ENCODE measurements at regions not wholly inside any gene's neighbourhood (a gene's known extent, or its start where the extent isn't known, plus 50 kb on each side); places are given as distances from the start of the nearest gene placed in this dataset.

DNA sequence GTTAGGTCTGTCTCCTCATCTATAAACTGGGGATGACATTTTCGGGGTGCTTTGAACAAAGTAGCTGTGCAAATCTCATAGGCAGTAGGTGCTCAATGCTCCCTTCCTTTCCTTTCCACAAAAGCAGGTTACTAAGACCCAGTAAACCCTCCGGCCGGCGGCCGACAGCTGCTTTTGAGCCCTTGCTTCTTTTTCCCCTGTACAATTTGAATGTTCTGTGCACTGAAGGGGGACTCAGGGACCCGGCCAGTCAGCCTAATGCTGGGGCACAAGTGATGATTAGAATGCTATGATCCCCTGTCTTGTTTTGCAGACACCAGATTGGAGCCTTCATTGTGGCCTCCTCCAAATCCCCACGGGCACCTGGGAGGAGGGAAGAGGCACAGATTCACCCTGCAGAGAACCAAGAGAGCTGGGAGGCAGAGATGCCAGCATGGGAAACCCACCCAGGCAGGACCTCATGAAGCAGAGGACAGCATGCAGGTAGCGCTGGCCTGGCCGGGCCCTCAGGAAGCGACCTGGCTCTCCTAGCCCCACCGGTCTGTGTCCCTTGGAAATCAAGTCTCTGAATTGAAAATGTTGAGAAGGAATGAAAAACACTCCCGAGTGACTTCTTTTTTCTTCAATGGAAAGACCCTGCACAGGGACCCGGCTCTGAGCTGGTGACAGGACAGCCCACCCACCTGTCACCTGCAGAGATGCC is 128.6 kb upstream of the HDAC4 start:
- no peak overlapping the region for H3K9ac ChIP-seq (ENCODE audit: low read length)
- no peak overlapping the region for H3K27ac ChIP-seq (ENCODE audit: low read depth, low read length)
- H3K4me3 ChIP-seq (ENCODE audit: low read length) = no peak overlapping the region
- H3K4me1 ChIP-seq (ENCODE audit: control insufficient read depth, insufficient read depth, low read length) = no peaks in the 10 kb centered on the region
- H3K36me3 ChIP-seq (ENCODE audit: control insufficient read depth, insufficient read depth, low read length) = no peaks in the 10 kb centered on the region
- no peaks in the 10 kb centered on the region for H3K27me3 ChIP-seq (ENCODE audit: control insufficient read depth, insufficient read depth, low read length)

DNA sequence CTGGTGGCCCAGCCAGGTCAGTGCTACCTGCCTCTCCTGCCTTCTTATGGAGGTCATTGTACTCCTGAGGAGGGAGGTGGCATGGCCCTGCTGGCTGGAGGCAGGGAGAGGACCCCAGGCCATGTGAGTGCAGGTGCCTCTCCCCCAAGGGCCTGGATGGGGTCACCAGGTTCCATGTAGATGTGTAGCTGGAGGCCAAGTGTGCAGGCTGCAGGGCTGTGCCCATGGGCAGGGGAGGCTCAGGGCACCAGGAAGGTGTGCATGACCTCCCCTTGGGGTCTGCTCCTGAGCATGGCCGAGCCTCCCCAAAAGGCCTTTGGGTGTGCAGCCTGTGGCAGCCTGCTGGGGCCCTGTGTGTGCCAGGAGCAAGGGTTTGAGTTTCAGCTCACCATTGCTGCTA is 128.1 kb upstream of the HDAC4 start:
- no peak overlapping the region for H3K9ac ChIP-seq (ENCODE audit: low read length)
- no peaks in the 10 kb centered on the region for H3K4me1 ChIP-seq (ENCODE audit: control insufficient read depth, insufficient read depth, low read length)
- no peak overlapping the region for H3K27ac ChIP-seq (ENCODE audit: low read depth, low read length)
- no peak overlapping the region for H3K4me3 ChIP-seq (ENCODE audit: low read length)
- no peaks in the 10 kb centered on the region for H3K27me3 ChIP-seq (ENCODE audit: control insufficient read depth, insufficient read depth, low read length)
- no peaks in the 10 kb centered on the region for H3K36me3 ChIP-seq (ENCODE audit: control insufficient read depth, insufficient read depth, low read length)

DNA sequence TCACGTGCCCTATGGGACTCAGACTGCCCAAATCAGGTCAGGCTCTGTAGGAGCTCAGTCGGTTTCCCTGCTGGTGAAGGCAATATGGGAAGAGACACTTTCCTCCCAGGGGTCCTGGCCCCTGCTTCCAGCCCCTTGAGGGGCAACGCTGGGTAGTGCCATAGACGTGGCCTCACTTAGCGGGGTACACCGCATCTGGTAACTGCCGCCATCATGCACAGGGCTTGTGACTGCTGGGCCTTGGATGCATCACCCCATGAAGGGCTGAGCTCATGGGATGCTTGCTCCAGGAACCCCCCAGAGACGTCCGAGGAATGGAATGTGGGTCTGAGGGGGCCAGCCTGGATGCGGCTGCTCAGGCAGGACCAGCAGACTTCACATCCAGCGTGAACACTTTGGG is 127.3 kb upstream of the HDAC4 start:
- H3K4me3 ChIP-seq (ENCODE audit: low read length) = no peak overlapping the region
- no peaks in the 10 kb centered on the region for H3K27me3 ChIP-seq (ENCODE audit: control insufficient read depth, insufficient read depth, low read length)
- no peaks in the 10 kb centered on the region for H3K36me3 ChIP-seq (ENCODE audit: control insufficient read depth, insufficient read depth, low read length)
- no peaks in the 10 kb centered on the region for H3K4me1 ChIP-seq (ENCODE audit: control insufficient read depth, insufficient read depth, low read length)
- no peak overlapping the region for H3K9ac ChIP-seq (ENCODE audit: low read length)
- H3K27ac ChIP-seq (ENCODE audit: low read depth, low read length) = no peak overlapping the region

DNA sequence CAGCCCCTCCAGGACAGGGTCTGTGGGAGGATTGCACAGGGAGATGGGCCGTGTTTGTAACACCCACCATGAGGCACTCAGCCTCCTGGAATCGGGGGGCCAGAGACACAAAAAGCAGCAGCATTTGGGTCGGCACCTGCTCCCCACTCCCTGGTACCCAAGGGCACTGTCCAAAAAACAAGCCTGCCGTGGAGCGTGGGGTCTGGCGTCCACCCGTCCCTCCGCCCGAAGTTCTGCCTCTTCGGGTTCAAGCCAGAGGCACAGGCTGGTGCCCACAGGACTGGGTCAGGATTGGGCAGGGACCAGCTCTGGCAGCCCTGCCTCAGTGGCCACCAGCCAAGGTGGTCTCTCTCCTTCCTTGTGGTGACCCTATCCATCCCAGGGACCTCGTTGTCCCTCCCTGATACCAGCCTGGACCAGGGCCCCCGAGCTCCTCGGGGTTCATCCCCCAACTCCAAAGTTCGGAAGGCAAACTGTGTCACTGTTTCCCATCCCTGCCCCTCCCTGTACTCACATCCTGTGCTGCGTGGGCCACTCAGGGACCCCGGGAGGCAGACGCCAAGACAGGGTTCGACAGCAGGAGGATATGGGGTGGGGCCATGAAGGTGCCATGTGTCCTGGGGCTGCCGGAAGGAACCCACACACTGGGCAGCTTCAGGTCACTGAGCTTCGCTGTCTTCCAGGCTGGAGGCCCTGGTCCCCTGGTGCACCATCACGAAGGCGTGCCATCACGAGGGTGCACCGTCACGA is 126.0 kb upstream of the HDAC4 start:
- H3K27me3 ChIP-seq (ENCODE audit: control insufficient read depth, insufficient read depth, low read length) = no peaks in the 10 kb centered on the region
- H3K9ac ChIP-seq (ENCODE audit: low read length) = no peak overlapping the region
- H3K4me1 ChIP-seq (ENCODE audit: control insufficient read depth, insufficient read depth, low read length) = no peaks in the 10 kb centered on the region
- H3K36me3 ChIP-seq (ENCODE audit: control insufficient read depth, insufficient read depth, low read length) = no peaks in the 10 kb centered on the region
- no peak overlapping the region for H3K4me3 ChIP-seq (ENCODE audit: low read length)
- H3K27ac ChIP-seq (ENCODE audit: low read depth, low read length) = no peak overlapping the region

DNA sequence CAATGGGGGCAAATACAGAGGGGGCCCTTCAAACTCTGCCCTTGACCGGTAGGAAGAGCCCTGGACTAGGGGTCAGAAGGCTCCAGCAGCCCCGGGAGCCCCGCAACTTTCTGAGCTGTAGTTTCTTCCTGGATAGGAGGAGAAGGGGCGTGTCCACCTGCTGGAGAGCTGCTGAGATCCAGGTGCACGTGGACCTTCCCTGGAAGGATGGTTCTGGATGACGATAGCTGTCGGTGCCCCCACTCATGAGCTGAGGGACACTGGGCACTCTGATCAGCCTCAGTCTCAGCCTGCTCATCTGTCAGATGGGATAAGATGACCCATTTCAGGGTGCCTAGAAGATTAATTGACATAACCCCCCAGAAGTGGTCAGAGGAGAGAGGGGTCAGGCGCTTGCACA is 125.2 kb upstream of the HDAC4 start:
- Histone ChIP-seq H3K27me3 (ENCODE audit: control insufficient read depth, insufficient read depth, low read length) (no peaks in the 10 kb centered on the region), H3K9ac (ENCODE audit: low read length) (no peak overlapping the region), H3K4me3 (ENCODE audit: low read length) (no peak overlapping the region)

DNA sequence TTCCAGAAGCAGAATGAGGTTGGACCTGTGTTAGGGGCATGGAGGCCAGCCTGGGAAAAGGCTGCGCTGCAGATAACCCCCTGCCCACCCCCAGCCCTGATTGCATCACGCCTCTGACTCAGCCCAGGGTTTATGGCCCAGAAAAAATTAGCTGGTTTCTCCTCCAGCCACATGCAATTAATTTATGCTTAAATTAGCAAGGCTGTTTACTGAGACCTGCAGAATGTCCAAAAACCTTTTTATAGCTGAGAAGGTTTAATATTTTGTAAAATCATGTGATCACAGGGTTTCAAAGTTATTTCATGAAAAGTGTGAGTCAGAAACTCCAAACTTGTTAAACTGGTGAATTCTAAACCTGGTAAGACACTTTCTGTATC is 123.1 kb upstream of the HDAC4 start:
- H3K9ac ChIP-seq (ENCODE audit: low read length) = no peak overlapping the region
- no peaks in the 10 kb centered on the region for H3K36me3 ChIP-seq (ENCODE audit: control insufficient read depth, insufficient read depth, low read length)
- no peaks in the 10 kb centered on the region for H3K27me3 ChIP-seq (ENCODE audit: control insufficient read depth, insufficient read depth, low read length)
- no peak overlapping the region for H3K4me3 ChIP-seq (ENCODE audit: low read length)
- H3K4me1 ChIP-seq (ENCODE audit: control insufficient read depth, insufficient read depth, low read length) = no peaks in the 10 kb centered on the region
- H3K27ac ChIP-seq (ENCODE audit: low read depth, low read length) = no peak overlapping the region

More for the DNA sequence above, 125.2 kb upstream of the HDAC4 start:
- Histone ChIP-seq H3K27ac (ENCODE audit: low read depth, low read length) (no peak overlapping the region), H3K36me3 (ENCODE audit: control insufficient read depth, insufficient read depth, low read length) (no peaks in the 10 kb centered on the region), H3K4me1 (ENCODE audit: control insufficient read depth, insufficient read depth, low read length) (no peaks in the 10 kb centered on the region)

DNA sequence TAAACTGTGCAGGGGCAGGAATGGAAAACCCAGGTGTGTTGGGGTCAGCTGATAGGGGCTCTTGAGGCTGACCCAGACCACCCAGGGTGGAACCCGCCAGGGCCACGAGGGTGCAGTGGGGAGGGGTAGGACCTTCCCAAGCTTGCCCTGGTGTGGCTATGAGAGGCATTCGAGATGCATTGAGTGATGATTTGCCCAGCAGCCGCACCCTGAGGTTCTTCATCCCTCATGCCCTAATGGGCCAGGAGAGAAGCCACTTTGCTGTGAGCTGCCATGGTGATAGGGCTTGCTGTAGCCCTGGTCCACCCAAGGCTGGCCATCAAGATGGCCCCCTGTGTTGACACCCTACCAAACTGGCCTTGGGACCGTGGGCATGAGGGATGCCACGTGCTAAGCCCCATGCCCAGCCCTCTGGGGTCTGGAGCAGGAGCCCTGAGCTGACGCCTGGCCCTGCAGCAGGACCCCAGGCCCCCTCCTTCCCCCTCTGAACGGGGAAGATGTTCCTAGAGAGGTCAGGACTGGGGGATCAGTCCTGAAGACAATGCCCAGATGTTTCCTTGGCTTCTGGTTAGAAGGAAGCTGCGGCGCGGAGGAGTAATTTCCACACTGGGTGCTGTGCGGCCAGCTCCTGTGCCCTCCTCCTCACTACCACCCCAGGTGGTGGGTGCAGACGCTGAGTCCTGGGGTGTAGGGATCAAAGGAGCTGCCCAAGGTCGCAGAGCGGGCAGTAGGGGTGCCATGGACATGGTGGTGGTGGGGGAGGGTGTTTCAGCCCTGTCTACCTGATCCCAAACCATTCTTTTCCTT is 122.5 kb upstream of the HDAC4 start:
- Histone ChIP-seq H3K4me3 (ENCODE audit: low read length) (no peak overlapping the region), H3K27me3 (ENCODE audit: control insufficient read depth, insufficient read depth, low read length) (no peaks in the 10 kb centered on the region), H3K36me3 (ENCODE audit: control insufficient read depth, insufficient read depth, low read length) (no peaks in the 10 kb centered on the region), H3K27ac (ENCODE audit: low read depth, low read length) (no peak overlapping the region), H3K4me1 (ENCODE audit: control insufficient read depth, insufficient read depth, low read length) (no peaks in the 10 kb centered on the region), H3K9ac (ENCODE audit: low read length) (no peak overlapping the region)

DNA sequence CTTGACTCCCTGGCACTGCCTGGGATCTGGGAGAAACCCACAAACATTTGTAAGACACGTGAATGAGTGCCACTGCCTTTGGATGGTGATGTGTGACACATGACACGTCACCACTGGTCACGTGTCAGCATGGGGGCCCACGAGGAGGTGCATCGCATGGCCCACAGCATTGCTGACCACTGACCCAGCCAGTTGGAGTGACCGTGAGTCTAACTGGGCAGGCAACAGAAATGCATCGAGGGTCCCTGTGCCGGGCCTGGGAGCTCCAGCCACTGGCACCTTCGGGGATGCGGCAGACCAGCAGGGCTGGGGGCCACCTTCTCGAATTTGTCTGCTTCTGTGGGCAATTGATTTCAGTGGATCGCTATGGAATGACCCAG is 121.9 kb upstream of the HDAC4 start:
- H3K4me3 ChIP-seq (ENCODE audit: low read length) = no peak overlapping the region
- no peak overlapping the region for H3K9ac ChIP-seq (ENCODE audit: low read length)
- H3K27ac ChIP-seq (ENCODE audit: low read depth, low read length) = no peak overlapping the region
- no peaks in the 10 kb centered on the region for H3K4me1 ChIP-seq (ENCODE audit: control insufficient read depth, insufficient read depth, low read length)
- no peaks in the 10 kb centered on the region for H3K36me3 ChIP-seq (ENCODE audit: control insufficient read depth, insufficient read depth, low read length)
- no peaks in the 10 kb centered on the region for H3K27me3 ChIP-seq (ENCODE audit: control insufficient read depth, insufficient read depth, low read length)

DNA sequence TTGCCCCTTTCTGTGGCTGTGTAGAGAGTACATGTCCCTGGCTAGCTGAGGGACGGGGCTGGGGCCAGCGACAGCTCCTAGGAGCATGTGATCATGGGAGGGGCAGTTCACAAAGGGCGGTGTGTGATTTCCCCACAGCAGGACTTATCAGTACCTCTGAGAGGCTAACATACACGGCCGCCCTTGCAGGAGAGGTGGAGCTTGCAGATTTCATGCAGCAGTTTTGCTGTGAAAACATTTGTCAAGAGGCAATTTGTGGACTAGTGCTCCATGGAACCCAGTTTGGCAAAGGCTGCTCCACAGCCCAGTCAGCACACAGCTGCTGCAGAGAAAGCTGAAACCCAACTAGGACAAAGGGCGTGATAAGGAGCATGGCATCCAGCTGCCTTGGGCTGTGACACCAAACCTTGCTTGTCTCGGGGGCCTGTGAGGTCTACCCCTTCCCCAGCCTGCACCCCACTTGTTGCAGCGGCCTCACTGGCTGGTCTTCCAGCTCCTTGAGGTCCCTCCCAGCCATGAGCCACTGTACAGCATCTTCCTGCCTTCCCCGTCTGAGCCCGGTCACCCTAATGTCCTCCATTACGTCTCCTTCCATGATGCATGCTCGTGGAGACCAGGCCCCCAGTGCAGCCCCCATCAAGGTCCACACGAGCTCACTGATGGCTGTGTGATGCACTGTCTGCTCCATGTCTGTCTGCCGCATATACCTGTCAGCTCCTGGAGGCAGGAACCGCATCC is 121.4 kb upstream of the HDAC4 start:
- Histone ChIP-seq H3K4me3 (ENCODE audit: low read length) (no peak overlapping the region), H3K27me3 (ENCODE audit: control insufficient read depth, insufficient read depth, low read length) (no peaks in the 10 kb centered on the region), H3K4me1 (ENCODE audit: control insufficient read depth, insufficient read depth, low read length) (no peaks in the 10 kb centered on the region), H3K27ac (ENCODE audit: low read depth, low read length) (no peak overlapping the region), H3K9ac (ENCODE audit: low read length) (no peak overlapping the region), H3K36me3 (ENCODE audit: control insufficient read depth, insufficient read depth, low read length) (no peaks in the 10 kb centered on the region)

DNA sequence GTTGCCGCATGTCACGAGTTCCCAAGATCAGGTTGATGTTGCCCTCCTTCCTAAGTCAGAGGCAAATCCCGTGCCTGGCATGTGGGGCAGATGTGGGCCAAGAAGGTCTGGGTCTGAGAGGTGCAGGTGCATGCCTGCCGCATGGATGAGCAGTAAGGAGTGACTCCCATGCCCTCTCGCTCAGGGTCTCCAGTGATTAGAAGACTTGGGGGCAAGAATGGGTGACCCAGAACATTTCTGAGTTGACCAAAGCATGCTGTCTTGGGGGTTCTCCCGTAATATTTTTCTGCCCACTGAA is 120.6 kb upstream of the HDAC4 start:
- Histone ChIP-seq H3K9ac (ENCODE audit: low read length) (no peak overlapping the region), H3K4me1 (ENCODE audit: control insufficient read depth, insufficient read depth, low read length) (no peaks in the 10 kb centered on the region), H3K36me3 (ENCODE audit: control insufficient read depth, insufficient read depth, low read length) (no peaks in the 10 kb centered on the region), H3K4me3 (ENCODE audit: low read length) (no peak overlapping the region), H3K27me3 (ENCODE audit: control insufficient read depth, insufficient read depth, low read length) (no peaks in the 10 kb centered on the region), H3K27ac (ENCODE audit: low read depth, low read length) (no peak overlapping the region)

DNA sequence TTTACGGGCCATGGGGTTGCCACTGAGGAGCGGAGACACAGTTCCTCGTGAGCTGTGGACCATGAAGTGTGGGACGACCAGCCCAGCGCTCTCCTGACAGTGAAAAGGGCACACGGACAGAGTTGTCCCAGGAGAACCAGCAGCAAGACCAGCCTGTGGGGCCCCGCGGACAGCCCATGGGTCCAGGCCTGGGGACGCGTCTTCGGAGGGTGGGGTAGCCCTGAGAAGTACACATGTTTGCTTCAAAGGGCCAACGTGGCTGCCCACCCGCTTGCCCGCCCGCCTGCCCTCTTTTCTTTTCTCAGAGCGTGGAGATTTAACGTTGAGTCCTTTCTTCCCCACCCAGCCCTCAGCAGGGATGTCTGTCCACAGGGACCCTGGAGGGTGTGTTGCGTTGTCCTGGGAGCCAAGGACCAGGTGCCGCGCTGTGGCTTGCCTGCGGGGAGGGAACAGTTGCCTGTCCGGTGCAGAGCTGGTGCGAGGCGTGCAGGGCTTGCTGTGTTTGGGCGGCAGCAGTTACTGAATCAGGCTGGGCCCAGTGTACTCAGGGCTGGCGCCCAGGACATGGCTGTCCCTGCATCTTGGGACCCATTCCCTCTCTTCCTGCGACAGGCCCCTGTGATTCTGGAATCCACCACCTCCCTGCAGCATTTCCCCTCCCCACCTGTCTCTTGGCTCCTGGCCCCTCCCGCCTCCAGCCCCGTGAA is 120.1 kb upstream of the HDAC4 start:
- no peaks in the 10 kb centered on the region for H3K27me3 ChIP-seq (ENCODE audit: control insufficient read depth, insufficient read depth, low read length)
- H3K4me1 ChIP-seq (ENCODE audit: control insufficient read depth, insufficient read depth, low read length) = no peaks in the 10 kb centered on the region
- no peaks in the 10 kb centered on the region for H3K36me3 ChIP-seq (ENCODE audit: control insufficient read depth, insufficient read depth, low read length)
- H3K9ac ChIP-seq (ENCODE audit: low read length) = no peak overlapping the region
- no peak overlapping the region for H3K27ac ChIP-seq (ENCODE audit: low read depth, low read length)
- no peak overlapping the region for H3K4me3 ChIP-seq (ENCODE audit: low read length)

Data from rectal smooth muscle tissue (tissue), 1 donor.